Femur (tissue), 1 donor: ENCODE measurements at regions not wholly inside any gene's neighbourhood (a gene's known extent, or its start where the extent isn't known, plus 50 kb on each side); places are given as distances from the start of the nearest gene placed in this dataset.
"Not testable (repeated sequence)": the region's sequence is repeated elsewhere in the genome, so short reads cannot be mapped to it uniquely, and the experiment has no call there.

ENCODE experiments used
- DNase-seq: peaks from one replicate; pipeline ENCODE4 v3.0.0-alpha.2; 2017

DNA sequence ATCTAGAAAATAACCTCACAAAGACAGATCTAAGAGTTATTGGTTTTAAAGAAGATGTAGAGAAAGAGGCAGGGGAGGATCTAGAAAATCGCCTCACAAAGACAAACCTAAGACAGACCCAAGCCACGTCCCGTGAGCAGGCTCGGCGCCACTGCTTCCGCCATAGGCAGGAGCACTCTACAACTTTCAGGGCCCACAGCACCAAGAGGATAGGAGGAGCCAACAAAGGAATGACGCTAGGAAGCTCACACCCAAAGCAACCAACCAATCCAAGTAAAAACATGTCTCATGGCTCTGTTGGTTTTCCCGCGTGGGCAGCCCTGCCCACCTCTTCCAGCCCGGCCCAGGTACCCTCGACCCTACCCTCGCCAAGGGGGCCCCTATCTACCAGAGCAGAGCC is 4167.4 kb upstream of the OR11H1 start:
- DNase-seq: peak; percentile 15

- not testable (repeated sequence) for DNase-seq
Observed at GRCh38 chr22:11361496-11361895, 4166.5 kb upstream of the OR11H1 start.

GRCh38 chr22:11369612-11370307 is 4158.2 kb upstream of the OR11H1 start:
- DNase-seq: not testable (repeated sequence)

DNA sequence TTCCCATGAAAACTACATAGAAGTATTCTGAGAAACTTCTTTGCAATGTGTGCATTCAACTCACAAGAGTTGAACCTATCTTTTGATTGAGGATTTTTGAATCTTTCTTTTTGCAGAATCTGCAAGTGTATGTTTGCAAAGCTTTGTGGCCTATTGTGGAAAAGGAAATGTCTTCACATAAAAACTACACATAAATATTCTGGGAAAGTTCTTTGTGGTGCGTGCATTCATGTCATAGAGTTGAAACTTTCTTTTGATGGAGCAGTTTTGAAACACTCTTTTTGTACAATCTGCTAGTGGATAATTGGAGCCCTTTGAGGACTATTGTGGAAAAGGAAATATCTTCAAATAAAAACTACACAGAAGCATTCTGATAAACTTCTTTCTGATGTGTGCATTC is 4157.7 kb upstream of the OR11H1 start:
- DNase-seq: not testable (repeated sequence)
